CD14-positive monocyte (primary cell): ENCODE measurements at regions not wholly inside any gene's neighbourhood (a gene's known extent, or its start where the extent isn't known, plus 50 kb on each side); places are given as distances from the start of the nearest gene placed in this dataset.

Experiments
- DNase-seq, 3 donors: peaks; one replicate each; pipeline ENCODE4 v3.0.0-alpha.2; 2011 to 2022
- H2AFZ ChIP-seq: 2 replicates; pipeline ENCODE4 v1.6.0; 2012; ENCODE audit warnings: mild to moderate bottlenecking, low read depth, low read length, inconsistent platforms; ENCODE audit not compliant: insufficient read depth, poor library complexity, severe bottlenecking
- H3K27ac ChIP-seq, 2 donors: 1 replicate in 1 of 2; 2 replicates in 1 of 2; pipeline ENCODE4 v1.5.1; 2012 to 2013; ENCODE audit warnings: low read length in 2 of 2, control low read depth in 1 of 2, inconsistent platforms in 1 of 2, low read depth in 1 of 2, mild to moderate bottlenecking in 1 of 2
- H3K27me3 ChIP-seq, 2 donors: one replicate each; pipeline versions ENCODE4 v1.6.0 to v1.6.1; 2011 to 2013; ENCODE audit warnings: low read length in 2 of 2; ENCODE audit not compliant: control insufficient read depth in 2 of 2, insufficient read depth in 2 of 2
- H3K36me3 ChIP-seq, 2 donors: replicated peaks in 1 of 2; 1 replicate in 1 of 2; 2 replicates in 1 of 2; pipeline versions ENCODE4 v1.5.1 to v1.6.1; 2012 to 2013; ENCODE audit warnings: low read length in 2 of 2, control low read depth in 1 of 2, inconsistent platforms in 1 of 2, mild to moderate bottlenecking in 1 of 2; ENCODE audit not compliant: insufficient read depth in 2 of 2, control insufficient read depth in 1 of 2
- H3K4me1 ChIP-seq, 2 donors: 1 replicate in 1 of 2; 2 replicates in 1 of 2; pipeline versions ENCODE4 v1.5.1 to v1.6.1; 2012 to 2013; ENCODE audit warnings: low read length in 2 of 2, control low read depth in 1 of 2, inconsistent platforms in 1 of 2, mild to moderate bottlenecking in 1 of 2, moderate library complexity in 1 of 2; ENCODE audit not compliant: insufficient read depth in 2 of 2, control insufficient read depth in 1 of 2
- H3K4me2 ChIP-seq: replicated peaks from 2 replicates; pipeline ENCODE3; 2012; ENCODE audit warnings: low read length, moderate library complexity, mild to moderate bottlenecking; ENCODE audit not compliant: poor library complexity, severe bottlenecking; ENCODE audit errors: extremely low read depth
- H3K4me3 ChIP-seq, 3 experiments: fragments of 200-600 bp in 1 of 3; sonication (generic) in 1 of 3; replicated peaks in 1 of 3; 1 replicate in 2 of 3; 2 replicates in 1 of 3; pipeline ENCODE4 v1.5.1; 2011 to 2013; ENCODE audit warnings: low read length in 3 of 3, mild to moderate bottlenecking in 3 of 3, control low read depth in 2 of 3, low read depth in 2 of 3, inconsistent platforms in 1 of 3, moderate library complexity in 1 of 3
- H3K79me2 ChIP-seq: 2 replicates; pipeline ENCODE4 v1.6.0; 2012; ENCODE audit warnings: mild to moderate bottlenecking, control low read depth, inconsistent platforms, low read length, moderate library complexity; ENCODE audit not compliant: insufficient read depth
- H3K9ac ChIP-seq: 2 replicates; pipeline ENCODE4 v1.6.0; 2017; ENCODE audit warnings: low read length, mild to moderate bottlenecking; ENCODE audit not compliant: insufficient read depth, poor library complexity, severe bottlenecking
- H3K9me3 ChIP-seq, 2 donors: replicated peaks in 1 of 2; 1 replicate in 1 of 2; 2 replicates in 1 of 2; pipeline versions ENCODE4 v1.5.1 to v1.6.1; 2012 to 2013; ENCODE audit warnings: low read length in 2 of 2, control low read depth in 1 of 2; ENCODE audit not compliant: control insufficient read depth in 1 of 2, insufficient read depth in 1 of 2
- H4K20me1 ChIP-seq: 2 replicates; pipeline ENCODE4 v1.6.0; 2012; ENCODE audit warnings: mild to moderate bottlenecking, low read length, control low read depth, moderate library complexity; ENCODE audit not compliant: insufficient read depth
- H3K27ac Mint-ChIP-seq, 7 donors: one replicate each; pipeline ENCODE4 v1.8.0; 2020; ENCODE audit warnings: mild to moderate bottlenecking in 7 of 7, mixed read lengths in 7 of 7, moderate library complexity in 6 of 7, inconsistent platforms in 2 of 7
- H3K27me3 Mint-ChIP-seq, 3 donors: one replicate each; pipeline ENCODE4 v1.8.0; 2021 to 2022; ENCODE audit warnings: low read depth in 3 of 3, mild to moderate bottlenecking in 3 of 3, mixed read lengths in 3 of 3, moderate library complexity in 3 of 3, inconsistent platforms in 1 of 3
- H3K36me3 Mint-ChIP-seq, 2 donors: one replicate each; pipeline ENCODE4 v1.8.0; 2020; ENCODE audit warnings: mixed read lengths in 2 of 2, inconsistent platforms in 1 of 2, mild to moderate bottlenecking in 1 of 2
- H3K4me1 Mint-ChIP-seq: one replicate; pipeline ENCODE4 v1.8.0; 2020; ENCODE audit warnings: mild to moderate bottlenecking, mixed read lengths
- H3K4me3 Mint-ChIP-seq, 2 donors: one replicate each; pipeline ENCODE4 v1.8.0; 2020; ENCODE audit warnings: mild to moderate bottlenecking in 2 of 2, mixed read lengths in 2 of 2, moderate library complexity in 1 of 2
- H3K9me3 Mint-ChIP-seq, 7 donors: one replicate each; pipeline ENCODE4 v1.8.0; 2020 to 2022; ENCODE audit warnings: mixed read lengths in 7 of 7, mild to moderate bottlenecking in 6 of 7, moderate library complexity in 6 of 7, inconsistent platforms in 2 of 7
- CTCF ChIP-seq: fragments of 200-600 bp; IDR thresholded peaks from one replicate; pipeline ENCODE4 v1.8.0; 2022; ENCODE audit warnings: antibody characterized with exemption, mild to moderate bottlenecking
- WGBS: methylation state at CpG from one replicate; pipeline ENCODE4 v1.1.5; 2013; ENCODE audit warnings: missing lambda C conversion rate; ENCODE audit not compliant: insufficient coverage; 5-methylcytosine and 5-hydroxymethylcytosine counted together
- intact Hi-C, 2 donors: fragments of 100-400 bp; cut with micrococcal nuclease; formaldehyde crosslinking; loops; one replicate each; pipeline versions ENCODE4 v1.15.0 to v1.15.1; 2023

- no peak overlapping the region for H3K4me3 Mint-ChIP-seq
- H3K36me3 Mint-ChIP-seq: no peaks in the 10 kb centered on the region
- Histone ChIP-seq H3K9me3 (no peaks in the 10 kb centered on the region), H4K20me1 (no peaks in the 10 kb centered on the region), H3K4me3 (no peak overlapping the region), H2AFZ (no peak overlapping the region), H3K4me1 (no peaks in the 10 kb centered on the region), H3K36me3 (no peaks in the 10 kb centered on the region), H3K27me3 (no peaks in the 10 kb centered on the region), H3K4me2 (no peak overlapping the region), H3K9ac (no peak overlapping the region), H3K27ac (no peak overlapping the region), H3K79me2 (no peaks in the 10 kb centered on the region)
- WGBS: no CpG with 5 or more reads among the region's 3 CpGs
- DNase-seq: no peak
- H3K27ac Mint-ChIP-seq: no peak overlapping the region
- no peaks in the 10 kb centered on the region for H3K27me3 Mint-ChIP-seq
- no peaks in the 10 kb centered on the region for H3K4me1 Mint-ChIP-seq
- intact Hi-C loops: no loop called here
- peaks cover 0 to 1% (median 0%) of the 10 kb centered on the region in 7 donors for H3K9me3 Mint-ChIP-seq
- TF ChIP-seq CTCF: no peak
Measured at GRCh38 chr11:87430821-87431220, 393.1 kb downstream of the TMEM135 start.

GRCh38 chr11:87429996-87430395, 392.3 kb downstream of the TMEM135 start:
- no peaks in the 10 kb centered on the region for H4K20me1 ChIP-seq
- Mint-ChIP-seq H3K36me3 (no peaks in the 10 kb centered on the region), H3K4me3 (no peak overlapping the region), H3K4me1 (no peaks in the 10 kb centered on the region), H3K27me3 (no peaks in the 10 kb centered on the region), H3K27ac (no peak overlapping the region), H3K9me3 (peaks cover 0 to 1% (median 0%) of the 10 kb centered on the region in 7 donors)
- no peak for TF ChIP-seq CTCF
- H3K79me2 ChIP-seq: no peaks in the 10 kb centered on the region
- no peaks in the 10 kb centered on the region for H3K4me1 ChIP-seq
- H3K4me2 ChIP-seq: no peak overlapping the region
- no peak for DNase-seq
- no peak overlapping the region for H3K4me3 ChIP-seq
- H3K36me3 ChIP-seq: no peaks in the 10 kb centered on the region
- H3K9ac ChIP-seq: no peak overlapping the region
- H3K27me3 ChIP-seq: no peaks in the 10 kb centered on the region
- H3K27ac ChIP-seq: no peak overlapping the region
- no peaks in the 10 kb centered on the region for H3K9me3 ChIP-seq
- intact Hi-C loops: no loop called here
- WGBS: no CpG with 5 or more reads among the region's 3 CpGs
- no peak overlapping the region for H2AFZ ChIP-seq
